ENCODE measurements at regions not wholly inside any gene's neighbourhood (a gene's known extent, or its start where the extent isn't known, plus 50 kb on each side); places are given as distances from the start of the nearest gene placed in this dataset.

GRCh38 chr19:31513841-31514240 is 164.6 kb upstream of the TSHZ3 start:
- Histone ChIP-seq H3K4me1 (no peaks in the 10 kb centered on the region), H3K27me3 (no peaks in the 10 kb centered on the region), H3K36me3 (no peaks in the 10 kb centered on the region), H3K4me3 (no peak overlapping the region), H3K9me3 (no peaks in the 10 kb centered on the region), H3K27ac (no peak overlapping the region), H3K9ac (ENCODE audit: low read depth in 2 of 2, low read length in 2 of 2) (no peak overlapping the region)
- no peak for TF ChIP-seq CTCF (IDR thresholded peaks at IDR 0.05)
- intact Hi-C loops (cut with DNase I): no loop called here
- DNase-seq: no peak

GRCh38 chr19:31515931-31516330 is 166.7 kb upstream of the TSHZ3 start:
- Histone ChIP-seq H3K4me1 (no peaks in the 10 kb centered on the region), H3K27me3 (no peaks in the 10 kb centered on the region), H3K9ac (ENCODE audit: low read depth in 2 of 2, low read length in 2 of 2) (no peak overlapping the region), H3K36me3 (no peaks in the 10 kb centered on the region), H3K27ac (no peak overlapping the region), H3K4me3 (no peak overlapping the region), H3K9me3 (no peaks in the 10 kb centered on the region)
- intact Hi-C loops (cut with DNase I): no loop called here
- DNase-seq: no peak
- no peak for TF ChIP-seq CTCF (IDR thresholded peaks at IDR 0.05)

GRCh38 chr19:31516756-31517155 is 167.5 kb upstream of the TSHZ3 start:
- Histone ChIP-seq H3K27me3 (no peaks in the 10 kb centered on the region), H3K27ac (no peak overlapping the region), H3K36me3 (no peaks in the 10 kb centered on the region), H3K4me3 (no peak overlapping the region), H3K9ac (ENCODE audit: low read depth in 2 of 2, low read length in 2 of 2) (no peak overlapping the region), H3K9me3 (no peaks in the 10 kb centered on the region), H3K4me1 (no peaks in the 10 kb centered on the region)
- no peak for TF ChIP-seq CTCF (IDR thresholded peaks at IDR 0.05)
- DNase-seq: no peak
- intact Hi-C loops (cut with DNase I): no loop called here

GRCh38 chr19:31517224-31518180 is 168.3 kb upstream of the TSHZ3 start:
- no peak overlapping the region for H3K9ac ChIP-seq (ENCODE audit: low read depth in 2 of 2, low read length in 2 of 2)
- no peaks in the 10 kb centered on the region for H3K4me1 ChIP-seq
- DNase-seq: no peak
- no peak overlapping the region for H3K27ac ChIP-seq
- intact Hi-C loops (cut with DNase I): no loop called here
- H3K27me3 ChIP-seq: no peaks in the 10 kb centered on the region
- TF ChIP-seq CTCF (IDR thresholded peaks at IDR 0.05): no peak
- no peaks in the 10 kb centered on the region for H3K36me3 ChIP-seq
- H3K4me3 ChIP-seq: no peak overlapping the region
- H3K9me3 ChIP-seq: no peaks in the 10 kb centered on the region

- DNase-seq: no peak
Measured at GRCh38 chr19:31518216-31519020, 169.2 kb upstream of the TSHZ3 start.

More at GRCh38 chr19:31518216-31519020, 169.2 kb upstream of the TSHZ3 start:
- Histone ChIP-seq H3K27me3 (no peaks in the 10 kb centered on the region), H3K27ac (no peak overlapping the region), H3K9me3 (no peaks in the 10 kb centered on the region), H3K36me3 (no peaks in the 10 kb centered on the region), H3K4me1 (no peaks in the 10 kb centered on the region), H3K9ac (ENCODE audit: low read depth in 2 of 2, low read length in 2 of 2) (no peak overlapping the region), H3K4me3 (no peak overlapping the region)
- intact Hi-C loops (cut with DNase I): no loop called here
- TF ChIP-seq CTCF (IDR thresholded peaks at IDR 0.05): no peak
